ENCODE measurements at regions not wholly inside any gene's neighbourhood (a gene's known extent, or its start where the extent isn't known, plus 50 kb on each side); places are given as distances from the start of the nearest gene placed in this dataset.

DNA sequence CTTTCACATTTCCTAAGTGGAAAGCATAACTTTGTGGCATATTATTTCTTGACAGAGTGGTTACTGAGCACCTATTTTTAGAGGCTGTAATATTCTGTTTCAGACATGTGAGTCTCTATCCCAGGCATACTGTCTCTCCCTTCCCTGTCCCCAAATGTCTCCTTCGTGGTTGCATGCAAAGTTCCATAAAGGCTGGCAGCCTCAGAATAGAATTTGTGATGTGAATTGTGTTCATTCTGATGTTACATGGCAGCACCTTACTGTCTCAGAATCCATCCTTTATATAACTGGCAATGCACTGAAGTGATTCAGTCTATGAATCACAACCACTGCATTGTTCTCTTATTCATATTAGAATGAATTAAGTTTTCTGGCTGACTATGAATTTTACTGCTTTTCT, 89.0 kb upstream of the SLC7A1 start:
- TF ChIP-seq, protein P1, sequence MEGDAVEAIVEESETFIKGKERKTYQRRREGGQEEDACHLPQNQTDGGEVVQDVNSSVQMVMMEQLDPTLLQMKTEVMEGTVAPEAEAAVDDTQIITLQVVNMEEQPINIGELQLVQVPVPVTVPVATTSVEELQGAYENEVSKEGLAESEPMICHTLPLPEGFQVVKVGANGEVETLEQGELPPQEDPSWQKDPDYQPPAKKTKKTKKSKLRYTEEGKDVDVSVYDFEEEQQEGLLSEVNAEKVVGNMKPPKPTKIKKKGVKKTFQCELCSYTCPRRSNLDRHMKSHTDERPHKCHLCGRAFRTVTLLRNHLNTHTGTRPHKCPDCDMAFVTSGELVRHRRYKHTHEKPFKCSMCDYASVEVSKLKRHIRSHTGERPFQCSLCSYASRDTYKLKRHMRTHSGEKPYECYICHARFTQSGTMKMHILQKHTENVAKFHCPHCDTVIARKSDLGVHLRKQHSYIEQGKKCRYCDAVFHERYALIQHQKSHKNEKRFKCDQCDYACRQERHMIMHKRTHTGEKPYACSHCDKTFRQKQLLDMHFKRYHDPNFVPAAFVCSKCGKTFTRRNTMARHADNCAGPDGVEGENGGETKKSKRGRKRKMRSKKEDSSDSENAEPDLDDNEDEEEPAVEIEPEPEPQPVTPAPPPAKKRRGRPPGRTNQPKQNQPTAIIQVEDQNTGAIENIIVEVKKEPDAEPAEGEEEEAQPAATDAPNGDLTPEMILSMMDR (IDR thresholded peaks at IDR 0.05 in 2 of 3, conservative IDR thresholded peaks at IDR 0.05 in 1 of 3; ENCODE audit: control insufficient read depth in 2 of 3, extremely low read depth in 1 of 3, insufficient read depth in 1 of 3, low read depth in 3 of 3, low read length in 3 of 3) = no peak
- TF ChIP-seq RELA (IDR thresholded peaks at IDR 0.05; ENCODE audit: borderline replicate concordance, partially characterized antibody) = no peak
- TF ChIP-seq ZZZ3 (IDR thresholded peaks at IDR 0.05; ENCODE audit: control insufficient read depth, insufficient read length, low read depth) = no peak
- TF ChIP-seq, protein P2, sequence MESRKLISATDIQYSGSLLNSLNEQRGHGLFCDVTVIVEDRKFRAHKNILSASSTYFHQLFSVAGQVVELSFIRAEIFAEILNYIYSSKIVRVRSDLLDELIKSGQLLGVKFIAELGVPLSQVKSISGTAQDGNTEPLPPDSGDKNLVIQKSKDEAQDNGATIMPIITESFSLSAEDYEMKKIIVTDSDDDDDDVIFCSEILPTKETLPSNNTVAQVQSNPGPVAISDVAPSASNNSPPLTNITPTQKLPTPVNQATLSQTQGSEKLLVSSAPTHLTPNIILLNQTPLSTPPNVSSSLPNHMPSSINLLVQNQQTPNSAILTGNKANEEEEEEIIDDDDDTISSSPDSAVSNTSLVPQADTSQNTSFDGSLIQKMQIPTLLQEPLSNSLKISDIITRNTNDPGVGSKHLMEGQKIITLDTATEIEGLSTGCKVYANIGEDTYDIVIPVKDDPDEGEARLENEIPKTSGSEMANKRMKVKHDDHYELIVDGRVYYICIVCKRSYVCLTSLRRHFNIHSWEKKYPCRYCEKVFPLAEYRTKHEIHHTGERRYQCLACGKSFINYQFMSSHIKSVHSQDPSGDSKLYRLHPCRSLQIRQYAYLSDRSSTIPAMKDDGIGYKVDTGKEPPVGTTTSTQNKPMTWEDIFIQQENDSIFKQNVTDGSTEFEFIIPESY (IDR thresholded peaks at IDR 0.05) = no peak
- TF ChIP-seq, protein P3, sequence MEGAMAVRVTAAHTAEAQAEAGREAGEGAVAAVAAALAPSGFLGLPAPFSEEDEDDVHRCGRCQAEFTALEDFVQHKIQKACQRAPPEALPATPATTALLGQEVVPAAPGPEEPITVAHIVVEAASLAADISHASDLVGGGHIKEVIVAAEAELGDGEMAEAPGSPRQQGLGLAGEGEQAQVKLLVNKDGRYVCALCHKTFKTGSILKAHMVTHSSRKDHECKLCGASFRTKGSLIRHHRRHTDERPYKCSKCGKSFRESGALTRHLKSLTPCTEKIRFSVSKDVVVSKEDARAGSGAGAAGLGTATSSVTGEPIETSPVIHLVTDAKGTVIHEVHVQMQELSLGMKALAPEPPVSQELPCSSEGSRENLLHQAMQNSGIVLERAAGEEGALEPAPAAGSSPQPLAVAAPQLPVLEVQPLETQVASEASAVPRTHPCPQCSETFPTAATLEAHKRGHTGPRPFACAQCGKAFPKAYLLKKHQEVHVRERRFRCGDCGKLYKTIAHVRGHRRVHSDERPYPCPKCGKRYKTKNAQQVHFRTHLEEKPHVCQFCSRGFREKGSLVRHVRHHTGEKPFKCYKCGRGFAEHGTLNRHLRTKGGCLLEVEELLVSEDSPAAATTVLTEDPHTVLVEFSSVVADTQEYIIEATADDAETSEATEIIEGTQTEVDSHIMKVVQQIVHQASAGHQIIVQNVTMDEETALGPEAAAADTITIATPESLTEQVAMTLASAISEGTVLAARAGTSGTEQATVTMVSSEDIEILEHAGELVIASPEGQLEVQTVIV (IDR thresholded peaks at IDR 0.05; ENCODE audit: borderline replicate concordance, partially characterized antibody) = no peak
- no peak for TF ChIP-seq NFIC (IDR thresholded peaks at IDR 0.05; ENCODE audit: low read depth, low read length)
- no peak for TF ChIP-seq HDAC6 (IDR thresholded peaks at IDR 0.05; ENCODE audit: unreplicated experiment)
- TF ChIP-seq EZH2 (IDR thresholded peaks at IDR 0.05; ENCODE audit: borderline replicate concordance, control insufficient read depth, low read depth, low read length) = no peak
- TF ChIP-seq CHD4 (IDR thresholded peaks at IDR 0.05) = no peak
- TF ChIP-seq BMI1 (IDR thresholded peaks at IDR 0.05; ENCODE audit: borderline replicate concordance) = no peak
- TF ChIP-seq HCFC1 (IDR thresholded peaks at IDR 0.05; ENCODE audit: low read length) = no peak
- no peak for TF ChIP-seq GABPA (IDR thresholded peaks at IDR 0.05; ENCODE audit: low read depth)
- TF ChIP-seq SRF (IDR thresholded peaks at IDR 0.05; ENCODE audit: low read depth in 2 of 2, low read length in 2 of 2) = no peak

Data from GM12878 (cell line).